ENCODE measurements at regions not wholly inside any gene's neighbourhood (a gene's known extent, or its start where the extent isn't known, plus 50 kb on each side); places are given as distances from the start of the nearest gene placed in this dataset.

GRCh38 chr6:19713984-19714383 lies 123.2 kb upstream of the ID4 start:
- CTCF ChIA-PET, result no interaction called here
- no peak overlapping the region for H3K4me3 ChIP-seq
- H3F3A ChIP-seq (ENCODE audit: insufficient read depth, low read depth), result no peaks in the 10 kb centered on the region
- H2AFZ ChIP-seq, result no peak overlapping the region
- TF ChIP-seq, protein P1, sequence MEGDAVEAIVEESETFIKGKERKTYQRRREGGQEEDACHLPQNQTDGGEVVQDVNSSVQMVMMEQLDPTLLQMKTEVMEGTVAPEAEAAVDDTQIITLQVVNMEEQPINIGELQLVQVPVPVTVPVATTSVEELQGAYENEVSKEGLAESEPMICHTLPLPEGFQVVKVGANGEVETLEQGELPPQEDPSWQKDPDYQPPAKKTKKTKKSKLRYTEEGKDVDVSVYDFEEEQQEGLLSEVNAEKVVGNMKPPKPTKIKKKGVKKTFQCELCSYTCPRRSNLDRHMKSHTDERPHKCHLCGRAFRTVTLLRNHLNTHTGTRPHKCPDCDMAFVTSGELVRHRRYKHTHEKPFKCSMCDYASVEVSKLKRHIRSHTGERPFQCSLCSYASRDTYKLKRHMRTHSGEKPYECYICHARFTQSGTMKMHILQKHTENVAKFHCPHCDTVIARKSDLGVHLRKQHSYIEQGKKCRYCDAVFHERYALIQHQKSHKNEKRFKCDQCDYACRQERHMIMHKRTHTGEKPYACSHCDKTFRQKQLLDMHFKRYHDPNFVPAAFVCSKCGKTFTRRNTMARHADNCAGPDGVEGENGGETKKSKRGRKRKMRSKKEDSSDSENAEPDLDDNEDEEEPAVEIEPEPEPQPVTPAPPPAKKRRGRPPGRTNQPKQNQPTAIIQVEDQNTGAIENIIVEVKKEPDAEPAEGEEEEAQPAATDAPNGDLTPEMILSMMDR (conservative IDR thresholded peaks at IDR 0.05), result no peak
- TF ChIP-seq EZH2 (IDR thresholded peaks at IDR 0.05; ENCODE audit: low read depth), result no peak
- H3K4me1 ChIP-seq (replicated peaks; ENCODE audit: insufficient read depth), result no peaks in the 10 kb centered on the region
- H3K4me2 ChIP-seq, result no peak overlapping the region
- POLR2A ChIA-PET (ENCODE audit: unreplicated experiment), result no interaction called here
- H3K79me2 ChIP-seq (ENCODE audit: low read depth), result no peaks in the 10 kb centered on the region
- H3K9me3 ChIP-seq (ENCODE audit: insufficient read depth, low read depth), result no peaks in the 10 kb centered on the region; the same call in 1 of the 2 replicates
- no peaks in the 10 kb centered on the region for H3K27me3 ChIP-seq (ENCODE audit: insufficient read depth, low read depth)
- no TSS peak for BruUV-seq (replicated peaks)
- no peaks in the 10 kb centered on the region for H3K9me2 ChIP-seq (ENCODE audit: insufficient read depth)
- H3K27ac ChIP-seq, result no peak overlapping the region
- H3K36me3 ChIP-seq (ENCODE audit: low read depth), result no peaks in the 10 kb centered on the region
- no peaks in the 10 kb centered on the region for H4K20me1 ChIP-seq (ENCODE audit: insufficient read depth)
- no peak for DNase-seq
- intact Hi-C loops (cut with micrococcal nuclease; ENCODE audit: unreplicated experiment), result no loop called here

GRCh38 chr6:19714434-19715166 lies 122.6 kb upstream of the ID4 start:
- H3K79me2 ChIP-seq (ENCODE audit: low read depth), result no peaks in the 10 kb centered on the region
- H3K4me2 ChIP-seq, result no peak overlapping the region
- POLR2A ChIA-PET (ENCODE audit: unreplicated experiment), result no interaction called here
- H3K27ac ChIP-seq, result no peak overlapping the region
- no peaks in the 10 kb centered on the region; the same call in 1 of the 2 replicates for H3K9me3 ChIP-seq (ENCODE audit: insufficient read depth, low read depth)
- no peak overlapping the region for H2AFZ ChIP-seq
- H3K27me3 ChIP-seq (ENCODE audit: insufficient read depth, low read depth), result no peaks in the 10 kb centered on the region
- CTCF ChIA-PET, result no interaction called here
- no peaks in the 10 kb centered on the region for H3K4me1 ChIP-seq (replicated peaks; ENCODE audit: insufficient read depth)
- no peaks in the 10 kb centered on the region for H4K20me1 ChIP-seq (ENCODE audit: insufficient read depth)
- no peaks in the 10 kb centered on the region for H3K36me3 ChIP-seq (ENCODE audit: low read depth)
- intact Hi-C loops (cut with micrococcal nuclease; ENCODE audit: unreplicated experiment), result no loop called here
- BruUV-seq (replicated peaks), result no TSS peak
- no peak for TF ChIP-seq EZH2 (IDR thresholded peaks at IDR 0.05; ENCODE audit: low read depth)
- TF ChIP-seq, protein P1 (conservative IDR thresholded peaks at IDR 0.05), result no peak
- no peaks in the 10 kb centered on the region for H3F3A ChIP-seq (ENCODE audit: insufficient read depth, low read depth)
- DNase-seq, result no peak
- H3K9me2 ChIP-seq (ENCODE audit: insufficient read depth), result no peaks in the 10 kb centered on the region
- H3K4me3 ChIP-seq, result no peak overlapping the region

DNA sequence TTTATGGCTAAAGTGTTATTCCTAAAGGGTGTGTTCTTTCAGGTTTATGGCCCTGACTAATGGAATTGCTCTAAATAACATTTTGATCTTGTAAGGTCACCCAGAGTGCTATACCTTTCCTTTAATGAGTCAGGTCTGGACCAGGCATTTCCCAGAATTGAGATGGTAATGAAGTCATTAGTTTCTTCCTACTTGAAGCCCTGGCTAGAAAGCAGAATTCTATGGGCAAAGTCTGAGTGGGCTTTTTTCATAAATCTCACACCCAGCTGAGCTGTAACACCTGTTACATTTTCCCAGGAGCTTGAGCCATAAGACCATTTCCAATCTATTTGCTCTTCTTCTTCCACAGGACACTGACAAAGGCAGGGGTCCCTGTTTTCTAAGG lies 122.0 kb upstream of the ID4 start:
- CTCF ChIA-PET, result no interaction called here
- H3K27ac ChIP-seq, result no peak overlapping the region
- no TSS peak for BruUV-seq (replicated peaks)

More for the DNA sequence above, 122.0 kb upstream of the ID4 start:
- Histone ChIP-seq H3K9me3 (ENCODE audit: insufficient read depth, low read depth) (no peaks in the 10 kb centered on the region; the same call in 1 of the 2 replicates), H3K4me2 (no peak overlapping the region), H3K27me3 (ENCODE audit: insufficient read depth, low read depth) (no peaks in the 10 kb centered on the region), H3F3A (ENCODE audit: insufficient read depth, low read depth) (no peaks in the 10 kb centered on the region), H3K4me3 (no peak overlapping the region), H3K36me3 (ENCODE audit: low read depth) (no peaks in the 10 kb centered on the region), H2AFZ (no peak overlapping the region), H3K4me1 (replicated peaks; ENCODE audit: insufficient read depth) (no peaks in the 10 kb centered on the region), H3K9me2 (ENCODE audit: insufficient read depth) (no peaks in the 10 kb centered on the region), H4K20me1 (ENCODE audit: insufficient read depth) (no peaks in the 10 kb centered on the region), H3K79me2 (ENCODE audit: low read depth) (no peaks in the 10 kb centered on the region)
- intact Hi-C loops (cut with micrococcal nuclease; ENCODE audit: unreplicated experiment), result no loop called here
- POLR2A ChIA-PET (ENCODE audit: unreplicated experiment), result no interaction called here
- no peak for DNase-seq
- TF ChIP-seq EZH2 (IDR thresholded peaks at IDR 0.05; ENCODE audit: low read depth), result no peak
- TF ChIP-seq, protein P1 (conservative IDR thresholded peaks at IDR 0.05), result no peak

Measured in PC-9 (cell line).